K562 (cell line): ENCODE measurements at regions not wholly inside any gene's neighbourhood (a gene's known extent, or its start where the extent isn't known, plus 50 kb on each side); places are given as distances from the start of the nearest gene placed in this dataset.

Experiments
- ATAC-seq: fragments of 200-7000 bp; cut with Tn5 transposase; 3 replicates; pipeline ENCODE4 v1.9.1; 2020; ENCODE audit warnings: moderate library complexity
- BruUV-seq: library from RNA; stranded (reverse); fragments of 400-500 nt; replicated peaks from 2 replicates; lab custom pipeline; 2021; lab: Mats Ljungman, UMichigan
- CTCF ChIA-PET: fragments of 300-600 bp; formaldehyde crosslinking; extraction: SDS; loops from one replicate; lab custom pipeline; 2021; ENCODE audit warnings: low intra/inter-chr PET ratio; lab: Yijun Ruan, JAX
- POLR2A ChIA-PET: fragments of 300-600, 350-650 bp; sonication (Branson Sonifier 250); formaldehyde crosslinking; extraction: SDS; loops from one replicate; lab custom pipeline; 2021; ENCODE audit warnings: antibody characterized with exemption, inconsistent platforms; lab: Yijun Ruan, JAX
- DNase-seq, 4 experiments: peaks; one replicate each; pipeline versions ENCODE4 v3.0.0 to v3.0.0-alpha.2; 2011 to 2018; ENCODE audit warnings: low spot score in 3 of 4, mixed read lengths in 3 of 4; ENCODE audit errors: extremely low read depth in 1 of 4
- FAIRE-seq: peaks from 2 replicates; lab custom pipeline; 2011; peaks lifted over from hg19 to GRCh38; lab: Jason Lieb, UNC
- H2AFZ ChIP-seq: 2 replicates; pipeline ENCODE4 v1.6.0; 2011; ENCODE audit warnings: low read depth, low read length, control low read depth, inconsistent platforms
- H3K27ac ChIP-seq: fragments of 200-600 bp; 3 replicates; pipeline ENCODE4 v1.8.0; 2011; ENCODE audit warnings: low read depth, mild to moderate bottlenecking, control low read depth, inconsistent platforms, low read length, moderate library complexity, mixed read lengths; ENCODE audit errors: extremely low read depth
- H3K27me3 ChIP-seq, 2 experiments: fragments of 300-600 bp in 1 of 2; 2 replicates in 1 of 2; 3 replicates in 1 of 2; pipeline versions ENCODE4 v1.6.0 to v1.8.0; 2011; ENCODE audit warnings: inconsistent platforms in 2 of 2, low read length in 2 of 2, mild to moderate bottlenecking in 1 of 2, mixed read lengths in 1 of 2, moderate library complexity in 1 of 2; ENCODE audit not compliant: control insufficient read depth in 2 of 2, insufficient read depth in 2 of 2
- H3K36me3 ChIP-seq: fragments of 300-600 bp; 3 replicates; pipeline ENCODE4 v1.8.0; 2011; ENCODE audit warnings: mild to moderate bottlenecking, low read length, inconsistent platforms; ENCODE audit not compliant: control insufficient read depth, insufficient read depth
- H3K4me1 ChIP-seq, 2 experiments: fragments of 200-600 bp in 1 of 2; replicated peaks in 1 of 2; 2 replicates in 1 of 2; 3 replicates in 1 of 2; pipeline versions ENCODE4 v1.5.1 to v1.8.0; 2011; ENCODE audit warnings: inconsistent platforms in 2 of 2, low read length in 2 of 2, mild to moderate bottlenecking in 1 of 2, mixed read lengths in 1 of 2, moderate library complexity in 1 of 2; ENCODE audit not compliant: control insufficient read depth in 2 of 2, insufficient read depth in 2 of 2
- H3K4me2 ChIP-seq: 2 replicates; pipeline ENCODE4 v1.6.1; 2011; ENCODE audit warnings: low read length, control low read depth, inconsistent platforms, mixed read lengths; ENCODE audit not compliant: insufficient read depth
- H3K4me3 ChIP-seq: fragments of 200-600 bp; sonication (generic), shearing (Covaris generic); 2 replicates; pipeline ENCODE4 v1.5.1; 2016; ENCODE audit warnings: control low read depth, inconsistent platforms
- H3K79me2 ChIP-seq: fragments of 200-600 bp; 3 replicates; pipeline ENCODE4 v1.8.0; 2011; ENCODE audit warnings: low read length, inconsistent platforms; ENCODE audit not compliant: control insufficient read depth, insufficient read depth
- H3K9ac ChIP-seq, 2 experiments: 2 replicates each; pipeline versions ENCODE4 v1.6.0 to v1.6.1; 2011; ENCODE audit warnings: low read depth in 2 of 2, low read length in 2 of 2, control low read depth in 1 of 2, inconsistent platforms in 1 of 2, mild to moderate bottlenecking in 1 of 2, mixed read lengths in 1 of 2; ENCODE audit not compliant: insufficient read depth in 1 of 2
- H3K9me1 ChIP-seq: one replicate; pipeline ENCODE4 v1.6.0; 2011; ENCODE audit warnings: inconsistent platforms, mild to moderate bottlenecking, low read length, moderate library complexity; ENCODE audit not compliant: control insufficient read depth, insufficient read depth
- H3K9me3 ChIP-seq: replicated peaks from 2 replicates; pipeline ENCODE4 v1.5.1; 2011; ENCODE audit warnings: low read depth, low read length, inconsistent platforms; ENCODE audit not compliant: control insufficient read depth, insufficient read depth
- H4K20me1 ChIP-seq: replicated peaks from 2 replicates; pipeline ENCODE4 v1.6.1; 2011; ENCODE audit warnings: low read length, inconsistent platforms, mixed read lengths; ENCODE audit not compliant: control insufficient read depth, insufficient read depth
- CTCFL ChIP-seq: IDR thresholded peaks from 2 replicates; pipeline ENCODE4 v1.6.1; 2011; ENCODE audit warnings: borderline replicate concordance, low read depth, mild to moderate bottlenecking, moderate library complexity, low read length; ENCODE audit not compliant: insufficient read depth, poor library complexity, severe bottlenecking
- ELK3 ChIP-seq: fragments of 450-650 bp; formaldehyde crosslinking; IDR thresholded peaks from 2 replicates; pipeline ENCODE4 v1.4.0; 2020; ENCODE audit warnings: mild to moderate bottlenecking
- IRF2 ChIP-seq: sonication (generic); formaldehyde crosslinking; IDR thresholded peaks from 2 replicates; pipeline ENCODE4 v1.8.1; 2022; ENCODE audit warnings: mild to moderate bottlenecking, missing genetic modification reagents
- JUND ChIP-seq, 2 experiments: IDR thresholded peaks; 2 replicates in 1 of 2; 3 replicates in 1 of 2; pipeline ENCODE4 v1.6.1; 2011; ENCODE audit warnings: borderline replicate concordance in 2 of 2, low read depth in 2 of 2, low read length in 2 of 2, improper control_type of control experiment in 1 of 2, missing biosample characterization in 1 of 2, missing genetic modification characterization in 1 of 2, missing genetic modification reagents in 1 of 2
- NFRKB ChIP-seq: fragments of 450-650 bp; IDR thresholded peaks from 2 replicates; pipeline ENCODE4 v1.6.1; 2016; ENCODE audit warnings: low read depth
- NR2F6 ChIP-seq: fragments of 450-650 bp; formaldehyde crosslinking; IDR thresholded peaks from 2 replicates; pipeline ENCODE4 v1.4.0; 2020; ENCODE audit warnings: mild to moderate bottlenecking
- RHOXF2B ChIP-seq: fragments of 250-450 bp; sonication (Bioruptor Pico); conservative IDR thresholded peaks from 2 replicates; pipeline ENCODE4 v1.5.1; 2021
- ZBTB1 ChIP-seq: sonication (generic); formaldehyde crosslinking; IDR thresholded peaks from 2 replicates; pipeline ENCODE4 v1.8.1; 2023; ENCODE audit warnings: missing genetic modification reagents, low read depth, mild to moderate bottlenecking, borderline replicate concordance
- ZBTB43 ChIP-seq: sonication (generic); formaldehyde crosslinking; IDR thresholded peaks from 2 replicates; pipeline ENCODE4 v1.8.0; 2023; ENCODE audit warnings: mild to moderate bottlenecking, missing genetic modification reagents
- ZNF324 ChIP-seq: fragments of 250-450 bp; sonication (Bioruptor Pico); IDR thresholded peaks from 2 replicates; pipeline ENCODE4 v1.4.0; 2020; ENCODE audit warnings: mild to moderate bottlenecking
- WGBS: fragments of 100-300 bp; shearing (Covaris generic); methylation state at CpG from one replicate; pipeline ENCODE4 v1.1.6; 2016; ENCODE audit warnings: low coverage, mixed read lengths; ENCODE audit not compliant: insufficient coverage; ENCODE audit errors: missing lambda C conversion rate; 5-methylcytosine and 5-hydroxymethylcytosine counted together
- in situ Hi-C: fragments of 300-500 bp; cut with MboI; formaldehyde crosslinking; loops from 4 replicates; pipeline ENCODE4 v1.15.0; 2018; ENCODE audit warnings: inconsistent platforms, mixed read lengths
- intact Hi-C: fragments of 100-400 bp; cut with micrococcal nuclease; formaldehyde crosslinking; loops from 2 replicates; pipeline ENCODE4 v1.14.2; 2022

GRCh38 chr10:62935022-62935421 lies 118.9 kb upstream of the EGR2 start:
- H4K20me1 ChIP-seq, result no peaks in the 10 kb centered on the region
- no TSS peak for BruUV-seq
- H3K79me2 ChIP-seq, result no peaks in the 10 kb centered on the region
- no peak overlapping the region for H3K4me3 ChIP-seq
- ChIA-PET CTCF (no interaction called here), POLR2A (no interaction called here)
- H3K27ac ChIP-seq, result no peak overlapping the region
- in situ Hi-C loops (no loop called here), intact Hi-C loops (no loop called here)
- no peaks in the 10 kb centered on the region for H3K4me1 ChIP-seq
- H3K9me3 ChIP-seq, result no peaks in the 10 kb centered on the region
- no peaks in the 10 kb centered on the region for H3K9me1 ChIP-seq
- WGBS, result 0% methylated on average over 2 of the region's 2 CpGs
- H3K9ac ChIP-seq, result no peak overlapping the region
- TF ChIP-seq ELK3 (CRISPR knock-in tag) (no peak), RHOXF2B (CRISPR knock-in tag) (no peak), NR2F6 (CRISPR knock-in tag) (no peak), IRF2 (no peak), JUND (IDR thresholded peaks at IDR 0.05; ENCODE audit: borderline replicate concordance, low read depth, low read length) (no peak), JUND (tag; IDR thresholded peaks at IDR 0.05; ENCODE audit: borderline replicate concordance, low read depth, low read length) (no peak), ZBTB1 (CRISPR knock-in tag) (no peak), NFRKB (no peak), ZBTB43 (CRISPR knock-in tag) (no peak), ZNF324 (CRISPR knock-in tag) (no peak), CTCFL (no peak)
- ATAC-seq (no peak), FAIRE-seq (no peak), DNase-seq (no peak)
- H3K4me2 ChIP-seq, result no peak overlapping the region
- H2AFZ ChIP-seq, result no peak overlapping the region
- H3K27me3 ChIP-seq, result peaks cover 5 to 10% of the 10 kb centered on the region in 2 experiments; a peak in 3 of 5 replicates
- no peaks in the 10 kb centered on the region for H3K36me3 ChIP-seq
